ENCODE measurements at regions not wholly inside any gene's neighbourhood (a gene's known extent, or its start where the extent isn't known, plus 50 kb on each side); places are given as distances from the start of the nearest gene placed in this dataset.

DNA sequence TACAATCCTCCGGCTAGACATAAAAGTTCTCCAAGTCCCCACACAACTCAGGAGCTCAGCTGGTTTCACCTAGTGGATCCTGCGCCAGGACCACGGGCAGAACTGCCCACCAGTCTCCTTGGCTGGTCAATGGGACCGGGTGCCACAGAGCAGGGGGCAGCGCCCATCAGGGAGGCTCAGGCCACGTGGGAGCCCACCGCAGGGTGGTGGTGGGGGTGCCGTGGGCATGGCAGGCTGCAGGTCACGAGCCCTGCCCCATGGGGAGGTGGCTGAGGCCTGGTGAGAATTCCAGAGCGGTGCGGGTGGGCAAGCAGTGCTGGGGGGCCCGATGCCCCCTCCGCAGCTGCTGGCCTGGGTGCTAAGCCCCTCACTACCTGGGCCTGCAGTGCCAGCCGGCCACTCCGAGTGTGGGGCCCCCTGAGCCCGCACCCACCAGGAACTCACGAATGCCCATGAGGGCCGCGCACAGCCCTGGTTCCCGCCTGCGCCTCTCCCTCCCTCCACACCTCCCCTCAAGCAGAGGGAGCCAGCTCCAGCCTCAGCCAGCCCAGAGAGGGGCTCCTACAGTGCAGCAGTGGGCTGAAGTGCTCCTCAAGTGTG lies 1091.9 kb upstream of the TENM4 start:
- CTCF ChIA-PET: no interaction called here
- WGBS (ENCODE audit: insufficient coverage, insufficient replicate concordance, low lambda C conversion rate, missing lambda C conversion rate): 28% methylated on average over 14 of the region's 21 CpGs
- DNase-seq (ENCODE audit: low read depth, low spot score): no peak
- no peak for FAIRE-seq
- no peaks in the 10 kb centered on the region for H3K9me3 ChIP-seq (replicated peaks; ENCODE audit: control insufficient read depth, insufficient read depth, low read length)
- no peak overlapping the region for H2AFZ ChIP-seq (ENCODE audit: control insufficient read depth, low read depth, low read length)
- no peaks in the 10 kb centered on the region for H3K4me1 ChIP-seq (ENCODE audit: control insufficient read depth, insufficient read depth, low read length)
- POLR2A ChIA-PET: no interaction called here
- H4K20me1 ChIP-seq (ENCODE audit: control insufficient read depth, insufficient read depth): no peaks in the 10 kb centered on the region
- no peak overlapping the region for H3K9ac ChIP-seq (ENCODE audit: control insufficient read depth, insufficient read depth, low read length)
- H3K27me3 ChIP-seq (replicated peaks in 1 of 2; ENCODE audit: control insufficient read depth in 2 of 2, insufficient read depth in 2 of 2, low read length in 1 of 2): no peaks in the 10 kb centered on the region
- BruUV-seq (replicated peaks): no TSS peak
- no peak overlapping the region for H3K27ac ChIP-seq (ENCODE audit: control insufficient read depth, insufficient read depth)
- in situ Hi-C loops (cut with MboI) (no loop called here), intact Hi-C loops (cut with micrococcal nuclease; ENCODE audit: unreplicated experiment) (no loop called here)
- no peak overlapping the region for H3K4me3 ChIP-seq
- no peak overlapping the region for H3K4me2 ChIP-seq (ENCODE audit: control insufficient read depth, insufficient read depth)
- SMC1A ChIA-PET (ENCODE audit: uncharacterized antibody, unreplicated experiment): no interaction called here
- H3K79me2 ChIP-seq (ENCODE audit: control insufficient read depth, insufficient read depth, low read length): no peaks in the 10 kb centered on the region
- TF ChIP-seq, protein P1, sequence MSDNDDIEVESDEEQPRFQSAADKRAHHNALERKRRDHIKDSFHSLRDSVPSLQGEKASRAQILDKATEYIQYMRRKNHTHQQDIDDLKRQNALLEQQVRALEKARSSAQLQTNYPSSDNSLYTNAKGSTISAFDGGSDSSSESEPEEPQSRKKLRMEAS (IDR thresholded peaks at IDR 0.05; ENCODE audit: low read depth, low read length): no peak
- TF ChIP-seq SREBF2 (IDR thresholded peaks at IDR 0.05; ENCODE audit: low read length) (no peak), POU2F2 (IDR thresholded peaks at IDR 0.05; ENCODE audit: borderline replicate concordance, low read depth, low read length) (no peak), ZSCAN29 (IDR thresholded peaks at IDR 0.05) (no peak), ZZZ3 (IDR thresholded peaks at IDR 0.05; ENCODE audit: control insufficient read depth, insufficient read length, low read depth) (no peak), GABPA (IDR thresholded peaks at IDR 0.05; ENCODE audit: low read depth) (no peak), MTA3 (IDR thresholded peaks at IDR 0.05; ENCODE audit: borderline replicate concordance, low read length) (no peak), CHD2 (IDR thresholded peaks at IDR 0.05; ENCODE audit: borderline replicate concordance, low read depth, low read length) (no peak), SRF (IDR thresholded peaks at IDR 0.05; ENCODE audit: low read depth in 2 of 2, low read length in 2 of 2) (no peak), KAT2A (conservative IDR thresholded peaks at IDR 0.05; ENCODE audit: control insufficient read depth, low read depth, low read length) (no peak), CBX5 (IDR thresholded peaks at IDR 0.05; ENCODE audit: low read depth) (no peak), SMC3 (IDR thresholded peaks at IDR 0.05; ENCODE audit: borderline replicate concordance, low read length) (no peak), MYC (IDR thresholded peaks at IDR 0.05; ENCODE audit: insufficient read depth, insufficient read length, insufficient replicate concordance, low read length, severe bottlenecking) (no peak)
- TF ChIP-seq, protein P2, sequence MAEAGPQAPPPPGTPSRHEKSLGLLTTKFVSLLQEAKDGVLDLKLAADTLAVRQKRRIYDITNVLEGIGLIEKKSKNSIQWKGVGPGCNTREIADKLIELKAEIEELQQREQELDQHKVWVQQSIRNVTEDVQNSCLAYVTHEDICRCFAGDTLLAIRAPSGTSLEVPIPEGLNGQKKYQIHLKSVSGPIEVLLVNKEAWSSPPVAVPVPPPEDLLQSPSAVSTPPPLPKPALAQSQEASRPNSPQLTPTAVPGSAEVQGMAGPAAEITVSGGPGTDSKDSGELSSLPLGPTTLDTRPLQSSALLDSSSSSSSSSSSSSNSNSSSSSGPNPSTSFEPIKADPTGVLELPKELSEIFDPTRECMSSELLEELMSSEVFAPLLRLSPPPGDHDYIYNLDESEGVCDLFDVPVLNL (IDR thresholded peaks at IDR 0.05; ENCODE audit: low read depth, low read length): no peak
- TF ChIP-seq, protein P3, sequence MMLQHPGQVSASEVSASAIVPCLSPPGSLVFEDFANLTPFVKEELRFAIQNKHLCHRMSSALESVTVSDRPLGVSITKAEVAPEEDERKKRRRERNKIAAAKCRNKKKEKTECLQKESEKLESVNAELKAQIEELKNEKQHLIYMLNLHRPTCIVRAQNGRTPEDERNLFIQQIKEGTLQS (IDR thresholded peaks at IDR 0.05; ENCODE audit: borderline replicate concordance, extremely low read depth, low read depth, low read length): no peak
- TF ChIP-seq, protein P4, sequence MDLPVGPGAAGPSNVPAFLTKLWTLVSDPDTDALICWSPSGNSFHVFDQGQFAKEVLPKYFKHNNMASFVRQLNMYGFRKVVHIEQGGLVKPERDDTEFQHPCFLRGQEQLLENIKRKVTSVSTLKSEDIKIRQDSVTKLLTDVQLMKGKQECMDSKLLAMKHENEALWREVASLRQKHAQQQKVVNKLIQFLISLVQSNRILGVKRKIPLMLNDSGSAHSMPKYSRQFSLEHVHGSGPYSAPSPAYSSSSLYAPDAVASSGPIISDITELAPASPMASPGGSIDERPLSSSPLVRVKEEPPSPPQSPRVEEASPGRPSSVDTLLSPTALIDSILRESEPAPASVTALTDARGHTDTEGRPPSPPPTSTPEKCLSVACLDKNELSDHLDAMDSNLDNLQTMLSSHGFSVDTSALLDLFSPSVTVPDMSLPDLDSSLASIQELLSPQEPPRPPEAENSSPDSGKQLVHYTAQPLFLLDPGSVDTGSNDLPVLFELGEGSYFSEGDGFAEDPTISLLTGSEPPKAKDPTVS (IDR thresholded peaks at IDR 0.05; ENCODE audit: low read depth, low read length): no peak
- TF ChIP-seq, protein P5, sequence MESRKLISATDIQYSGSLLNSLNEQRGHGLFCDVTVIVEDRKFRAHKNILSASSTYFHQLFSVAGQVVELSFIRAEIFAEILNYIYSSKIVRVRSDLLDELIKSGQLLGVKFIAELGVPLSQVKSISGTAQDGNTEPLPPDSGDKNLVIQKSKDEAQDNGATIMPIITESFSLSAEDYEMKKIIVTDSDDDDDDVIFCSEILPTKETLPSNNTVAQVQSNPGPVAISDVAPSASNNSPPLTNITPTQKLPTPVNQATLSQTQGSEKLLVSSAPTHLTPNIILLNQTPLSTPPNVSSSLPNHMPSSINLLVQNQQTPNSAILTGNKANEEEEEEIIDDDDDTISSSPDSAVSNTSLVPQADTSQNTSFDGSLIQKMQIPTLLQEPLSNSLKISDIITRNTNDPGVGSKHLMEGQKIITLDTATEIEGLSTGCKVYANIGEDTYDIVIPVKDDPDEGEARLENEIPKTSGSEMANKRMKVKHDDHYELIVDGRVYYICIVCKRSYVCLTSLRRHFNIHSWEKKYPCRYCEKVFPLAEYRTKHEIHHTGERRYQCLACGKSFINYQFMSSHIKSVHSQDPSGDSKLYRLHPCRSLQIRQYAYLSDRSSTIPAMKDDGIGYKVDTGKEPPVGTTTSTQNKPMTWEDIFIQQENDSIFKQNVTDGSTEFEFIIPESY (IDR thresholded peaks at IDR 0.05): no peak
- ATAC-seq: no peak
- no peaks in the 10 kb centered on the region for H3K36me3 ChIP-seq (ENCODE audit: control insufficient read depth in 2 of 2, insufficient read depth in 2 of 2, low read length in 1 of 2)
- RAD21 ChIA-PET (ENCODE audit: unreplicated experiment): no interaction called here
